Fibroblast of villous mesenchyme (primary cell): ENCODE measurements at regions not wholly inside any gene's neighbourhood (a gene's known extent, or its start where the extent isn't known, plus 50 kb on each side); places are given as distances from the start of the nearest gene placed in this dataset.

Experiments used
- DNase-seq: peaks from one replicate; pipeline ENCODE4 v3.0.0-alpha.2; 2010; ENCODE audit warnings: low read depth
- H3K4me3 ChIP-seq: 2 replicates; pipeline ENCODE4 v1.5.1; 2011; ENCODE audit warnings: low read depth, mild to moderate bottlenecking, low read length
- CTCF ChIP-seq: IDR thresholded peaks from 2 replicates; pipeline ENCODE4 v1.5.1; 2012; ENCODE audit warnings: low read depth, mild to moderate bottlenecking, low read length; ENCODE audit not compliant: insufficient read depth

- no peak overlapping the region for H3K4me3 ChIP-seq
- no peak for TF ChIP-seq CTCF
- no peak for DNase-seq
Observed at GRCh38 chr2:82395531-82395930, 2063.5 kb downstream of the SUCLG1 start.

GRCh38 chr2:82391386-82391785 is 2067.7 kb downstream of the SUCLG1 start:
- no peak for DNase-seq
- H3K4me3 ChIP-seq = no peak overlapping the region
- TF ChIP-seq CTCF = no peak

- DNase-seq = no peak
- no peak for TF ChIP-seq CTCF
Observed at GRCh38 chr2:82355622-82356021, 2051.1 kb upstream of the LRRTM1 start.

GRCh38 chr2:82345910-82346309 is 2041.4 kb upstream of the LRRTM1 start:
- no peak for DNase-seq
- TF ChIP-seq CTCF = no peak
- no peak overlapping the region for H3K4me3 ChIP-seq

More at GRCh38 chr2:82355622-82356021, 2051.1 kb upstream of the LRRTM1 start:
- no peak overlapping the region for H3K4me3 ChIP-seq

- no peak for TF ChIP-seq CTCF
- H3K4me3 ChIP-seq = no peak overlapping the region
- DNase-seq = no peak
Observed at GRCh38 chr2:82344670-82345069, 2040.1 kb upstream of the LRRTM1 start.

- TF ChIP-seq CTCF = no peak
- no peak for DNase-seq
- H3K4me3 ChIP-seq = no peak overlapping the region
Observed at GRCh38 chr2:82342356-82342755, 2037.8 kb upstream of the LRRTM1 start.

GRCh38 chr2:82340578-82341053 is 2036.1 kb upstream of the LRRTM1 start:
- H3K4me3 ChIP-seq = no peak overlapping the region
- no peak for DNase-seq
- no peak for TF ChIP-seq CTCF
